ENCODE measurements at regions not wholly inside any gene's neighbourhood (a gene's known extent, or its start where the extent isn't known, plus 50 kb on each side); places are given as distances from the start of the nearest gene placed in this dataset.

DNA sequence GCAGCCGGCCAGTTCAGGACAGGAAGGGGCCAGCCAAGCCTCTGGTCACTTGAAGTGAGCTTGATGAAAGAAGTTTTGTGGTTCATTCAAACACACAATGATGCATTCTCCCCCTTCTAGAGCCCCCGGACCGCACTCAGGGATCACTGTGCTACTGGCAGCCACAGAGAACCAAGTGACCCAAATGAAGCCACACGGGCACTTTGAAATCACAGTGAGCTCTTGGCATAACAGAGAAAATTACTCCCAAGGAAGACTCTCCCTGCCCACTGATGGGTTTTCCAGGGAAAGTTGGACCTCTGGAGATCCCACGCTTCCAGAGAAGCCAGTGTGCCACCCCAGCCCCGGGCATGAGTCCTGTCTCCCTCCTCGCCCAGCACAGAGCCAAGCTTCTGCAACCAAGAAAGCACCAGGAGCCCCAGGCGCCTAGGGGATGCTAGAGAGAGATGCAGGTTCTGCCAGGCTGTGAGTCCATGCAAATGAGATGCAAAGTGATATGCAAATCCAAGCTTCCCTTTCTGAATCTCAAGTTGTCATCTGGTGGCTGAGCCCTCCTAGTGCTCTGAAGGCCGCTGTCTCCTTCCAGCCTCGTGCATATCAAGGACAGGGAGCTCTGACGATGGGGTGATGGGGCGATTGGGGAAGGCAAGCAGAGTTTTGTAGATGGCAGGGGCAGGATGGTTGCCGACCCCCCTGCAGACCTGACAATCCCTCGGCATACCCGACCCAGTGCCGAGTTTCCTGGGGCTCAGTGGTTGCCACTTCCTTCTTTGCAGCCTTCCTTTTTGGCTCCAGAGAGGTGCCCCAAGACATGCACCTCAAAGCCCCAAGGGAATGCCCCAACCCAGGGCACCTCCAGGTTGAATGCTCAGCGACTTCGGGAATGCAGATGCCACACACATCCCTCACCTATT lies 59.7 kb upstream of the TNRC6C start:
- DNase-seq (ENCODE audit: low spot score in 2 of 2), result no peak

GRCh38 chr17:77899498-77899897 lies 59.0 kb upstream of the TNRC6C start:
- no peaks in the 10 kb centered on the region for H3K4me1 ChIP-seq
- intact Hi-C loops (cut with DNase I; ENCODE audit: low total_unique reads), result no loop called here
- no peaks in the 10 kb centered on the region for H3K9me3 ChIP-seq
- H3K4me3 ChIP-seq, result no peak overlapping the region
- no peak for DNase-seq (ENCODE audit: low spot score in 2 of 2)
- H3K27me3 ChIP-seq, result no peaks in the 10 kb centered on the region
- H3K27ac ChIP-seq, result no peak overlapping the region
- no peaks in the 10 kb centered on the region for H3K36me3 ChIP-seq
- TF ChIP-seq CTCF (IDR thresholded peaks at IDR 0.05) (no peak), POLR2A (IDR thresholded peaks at IDR 0.05) (no peak), POLR2AphosphoS5 (IDR thresholded peaks at IDR 0.05) (no peak)

More for the DNA sequence above, 59.7 kb upstream of the TNRC6C start:
- Histone ChIP-seq H3K27me3 (no peaks in the 10 kb centered on the region), H3K36me3 (no peaks in the 10 kb centered on the region), H3K4me1 (no peaks in the 10 kb centered on the region), H3K4me3 (no peak overlapping the region), H3K27ac (no peak overlapping the region), H3K9me3 (no peaks in the 10 kb centered on the region)
- TF ChIP-seq POLR2AphosphoS5 (IDR thresholded peaks at IDR 0.05) (no peak), POLR2A (IDR thresholded peaks at IDR 0.05) (no peak), CTCF (IDR thresholded peaks at IDR 0.05) (no peak)
- intact Hi-C loops (cut with DNase I; ENCODE audit: low total_unique reads), result no loop called here

- intact Hi-C loops (cut with DNase I; ENCODE audit: low total_unique reads), result no loop called here
- DNase-seq (ENCODE audit: low spot score in 2 of 2), result no peak
Observed at GRCh38 chr17:77901481-77901880, 57.0 kb upstream of the TNRC6C start.

DNA sequence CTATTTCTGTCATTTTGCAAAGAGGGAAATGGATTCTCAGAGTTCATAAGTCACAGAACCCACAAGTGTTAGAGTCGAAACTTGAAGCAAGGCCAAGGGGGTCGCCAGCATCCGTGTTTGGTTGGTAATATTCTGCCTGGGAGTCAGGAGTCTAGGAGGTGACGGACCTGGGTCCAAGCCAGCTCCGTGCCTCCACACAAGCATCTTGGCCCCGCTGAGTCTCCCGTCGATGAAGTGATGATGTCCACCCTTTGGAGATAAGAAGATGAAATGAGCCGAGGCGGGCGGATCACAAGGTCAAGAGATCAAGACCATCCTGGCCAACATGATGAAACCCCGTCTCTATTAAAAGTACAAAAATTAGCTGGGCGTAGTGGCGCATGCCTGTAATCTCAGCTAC lies 53.2 kb upstream of the TNRC6C start:
- intact Hi-C loops (cut with DNase I; ENCODE audit: low total_unique reads), result loop anchor here (5.0 kb wide), 1 partner anchor 1267 kb away; no protein-coding TSS in a partner anchor
- Histone ChIP-seq H3K27ac (no peak overlapping the region), H3K36me3 (no peaks in the 10 kb centered on the region), H3K9me3 (no peaks in the 10 kb centered on the region), H3K4me3 (no peak overlapping the region), H3K27me3 (peaks cover 0 to 27% of the 10 kb centered on the region in 2 donors), H3K4me1 (no peaks in the 10 kb centered on the region)
- no peak for TF ChIP-seq CTCF (IDR thresholded peaks at IDR 0.05)
- no peak for TF ChIP-seq POLR2AphosphoS5 (IDR thresholded peaks at IDR 0.05)
- no peak for TF ChIP-seq POLR2A (IDR thresholded peaks at IDR 0.05)
- no peak for DNase-seq (ENCODE audit: low spot score in 2 of 2)

More at GRCh38 chr17:77901481-77901880, 57.0 kb upstream of the TNRC6C start:
- TF ChIP-seq POLR2AphosphoS5 (IDR thresholded peaks at IDR 0.05) (no peak), POLR2A (IDR thresholded peaks at IDR 0.05) (no peak), CTCF (IDR thresholded peaks at IDR 0.05) (no peak)
- H3K27ac ChIP-seq, result no peak overlapping the region
- no peaks in the 10 kb centered on the region for H3K36me3 ChIP-seq
- H3K27me3 ChIP-seq, result peaks cover 0 to 10% of the 10 kb centered on the region in 2 donors
- no peaks in the 10 kb centered on the region for H3K4me1 ChIP-seq
- H3K9me3 ChIP-seq, result no peaks in the 10 kb centered on the region
- no peak overlapping the region for H3K4me3 ChIP-seq

DNA sequence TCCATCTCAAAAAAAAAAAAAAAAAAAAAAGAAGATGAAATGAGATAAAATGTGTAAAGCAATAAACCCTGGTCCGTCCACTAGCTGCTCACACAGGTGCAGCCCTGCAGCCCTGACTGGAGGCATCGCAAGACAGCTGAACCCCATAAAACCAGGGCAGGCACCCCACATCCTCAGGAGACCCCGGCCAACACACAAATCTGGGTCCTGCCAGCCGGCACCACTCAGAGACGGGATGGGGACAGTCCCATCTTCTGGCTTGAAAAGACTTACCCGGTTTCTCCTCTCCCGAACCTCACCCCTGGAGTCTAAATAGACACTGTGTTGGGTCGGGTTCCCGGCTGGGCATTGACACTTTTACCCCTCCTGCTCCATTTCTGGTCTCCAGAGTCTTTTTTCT lies 52.7 kb upstream of the TNRC6C start:
- intact Hi-C loops (cut with DNase I; ENCODE audit: low total_unique reads), result loop anchor here (5.0 kb wide), 1 partner anchor 1267 kb away; no protein-coding TSS in a partner anchor
- Histone ChIP-seq H3K36me3 (no peaks in the 10 kb centered on the region), H3K27me3 (peaks cover 0 to 27% of the 10 kb centered on the region in 2 donors), H3K27ac (no peak overlapping the region), H3K4me3 (no peak overlapping the region), H3K4me1 (no peaks in the 10 kb centered on the region), H3K9me3 (no peaks in the 10 kb centered on the region)
- DNase-seq (ENCODE audit: low spot score in 2 of 2), result no peak
- no peak for TF ChIP-seq POLR2A (IDR thresholded peaks at IDR 0.05)
- TF ChIP-seq POLR2AphosphoS5 (IDR thresholded peaks at IDR 0.05), result no peak
- no peak for TF ChIP-seq CTCF (IDR thresholded peaks at IDR 0.05)

All from breast epithelium (tissue), 4 donors.